ENCODE measurements at regions not wholly inside any gene's neighbourhood (a gene's known extent, or its start where the extent isn't known, plus 50 kb on each side); places are given as distances from the start of the nearest gene placed in this dataset.

DNA sequence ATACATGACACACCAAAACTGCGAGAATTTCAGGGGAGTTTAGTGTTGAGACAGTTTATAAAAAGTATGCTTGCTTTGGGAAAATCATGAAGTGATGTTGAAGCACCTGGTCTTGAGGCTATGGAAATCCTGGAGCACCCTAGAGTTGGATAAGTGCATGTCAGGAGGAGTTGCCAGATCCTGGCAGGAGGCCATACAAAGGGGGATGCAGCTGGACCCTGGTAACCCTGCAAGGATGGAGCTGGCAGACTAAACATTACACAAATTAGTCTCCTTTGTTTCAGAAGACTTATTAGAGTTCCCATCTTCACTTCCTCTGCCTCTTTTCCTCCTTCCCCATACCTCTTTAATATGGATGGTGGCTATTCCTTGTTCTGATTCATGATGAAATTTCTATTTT, 907.0 kb downstream of the BCL11B start:
- no peak for DNase-seq (ENCODE audit: low read depth in 2 of 2)

GRCh38 chr14:98366429-98366828, 905.6 kb downstream of the BCL11B start:
- no peak for DNase-seq (ENCODE audit: low read depth in 2 of 2)

DNA sequence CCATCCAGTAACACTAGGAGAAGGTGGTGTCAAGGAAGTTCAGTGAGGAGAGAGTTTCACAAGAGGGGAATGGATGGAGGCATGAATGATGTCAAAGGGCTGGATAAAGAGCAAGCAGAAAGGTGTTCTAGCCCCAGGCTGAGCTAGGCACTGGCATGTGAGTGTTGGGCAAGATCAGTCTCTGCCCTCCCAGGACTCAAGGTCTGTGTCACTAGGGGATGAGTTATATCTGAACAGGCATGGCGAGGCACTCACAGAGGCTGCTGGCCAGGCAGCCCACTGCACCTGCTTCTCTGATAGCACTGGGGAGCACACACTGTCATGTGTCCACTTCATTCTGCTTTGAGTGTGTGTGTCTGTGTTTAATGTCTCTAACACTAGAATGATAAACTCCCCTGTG, 903.8 kb downstream of the BCL11B start:
- no peak for DNase-seq (ENCODE audit: low read depth in 2 of 2)

- no peak for DNase-seq (ENCODE audit: low read depth in 2 of 2)
Observed at GRCh38 chr14:98368916-98369315, 903.1 kb downstream of the BCL11B start.

DNA sequence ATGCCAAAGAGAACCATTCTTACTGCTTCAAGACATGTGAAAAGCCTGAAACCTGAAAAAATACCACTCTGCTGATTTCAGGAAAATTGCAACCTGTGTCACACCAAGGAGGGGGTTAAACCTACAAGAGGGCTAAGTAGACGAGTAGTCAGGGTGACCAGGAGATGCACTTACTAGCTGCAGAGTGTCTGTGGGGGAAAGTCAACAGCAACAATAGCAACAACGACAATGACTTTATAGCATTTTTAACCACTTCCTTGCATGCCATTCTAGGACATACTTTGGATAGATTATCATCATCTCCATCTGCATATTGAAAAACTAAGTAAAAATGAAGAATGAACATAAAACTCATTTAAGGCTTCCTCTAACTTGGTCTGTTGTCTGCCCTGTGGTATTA, 902.7 kb downstream of the BCL11B start:
- no peak for DNase-seq (ENCODE audit: low read depth in 2 of 2)

GRCh38 chr14:98370352-98370751, 901.6 kb downstream of the BCL11B start:
- no peak for DNase-seq (ENCODE audit: low read depth in 2 of 2)

DNA sequence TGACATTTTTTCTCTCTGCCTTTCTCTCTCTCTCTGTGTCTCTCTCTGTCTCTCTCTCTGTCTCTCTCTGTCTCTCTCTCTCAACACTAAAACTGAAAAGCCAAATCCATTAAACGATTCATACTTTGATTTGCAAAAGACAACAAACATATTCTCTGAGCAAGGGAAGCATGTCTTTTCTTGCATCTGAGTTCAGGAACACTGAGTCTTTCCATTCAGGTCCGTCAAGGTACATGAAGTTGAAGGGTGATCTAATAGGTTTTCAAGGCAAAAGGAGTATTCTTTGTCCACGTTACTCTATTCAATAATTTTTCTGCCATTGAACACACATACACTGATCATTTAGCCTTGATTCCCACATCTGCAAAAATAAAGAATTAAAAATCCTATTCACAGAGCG, 900.9 kb downstream of the BCL11B start:
- DNase-seq (ENCODE audit: low read depth in 2 of 2), result no peak

DNA sequence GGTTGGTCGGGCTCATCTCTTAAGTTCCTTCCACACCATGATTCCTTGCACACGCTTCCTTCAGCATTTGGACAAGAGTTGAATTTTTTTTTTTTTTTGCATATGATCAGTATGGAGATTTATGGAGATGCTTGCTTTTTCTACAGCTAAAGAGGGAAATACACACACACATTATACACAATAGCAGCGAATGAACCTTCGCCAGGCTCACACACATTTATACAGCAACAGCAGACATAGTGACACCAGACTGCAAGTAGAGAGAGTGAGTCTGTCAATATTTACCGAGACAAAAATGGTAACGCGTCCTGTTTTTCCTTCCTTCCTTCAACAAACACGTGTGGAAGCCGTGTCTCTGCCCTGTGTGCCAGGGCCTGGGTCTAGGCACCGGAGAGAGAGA, 897.9 kb downstream of the BCL11B start:
- DNase-seq (ENCODE audit: low read depth in 2 of 2), result no peak

DNA sequence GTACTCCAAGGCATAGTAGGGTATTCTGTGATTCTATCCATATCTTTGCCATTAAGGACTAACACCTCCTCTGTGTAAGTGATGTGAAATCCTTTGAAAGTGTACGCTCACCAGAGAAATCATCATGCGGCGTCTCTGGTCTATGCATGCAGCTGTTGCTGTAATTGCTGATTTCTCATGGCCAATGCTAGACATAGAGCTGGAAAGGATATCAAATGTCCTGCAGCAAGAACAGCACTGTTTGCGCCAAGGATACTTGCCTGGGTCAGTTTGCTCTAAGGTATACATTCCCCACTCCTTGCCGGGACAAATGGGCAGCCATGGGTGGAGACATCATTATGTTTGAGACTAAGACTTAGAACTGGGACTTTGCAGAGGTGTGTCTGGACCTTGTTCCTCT, 896.4 kb downstream of the BCL11B start:
- no peak for DNase-seq (ENCODE audit: low read depth in 2 of 2)

- no peak for DNase-seq (ENCODE audit: low read depth in 2 of 2)
Observed at GRCh38 chr14:98379830-98380229, 892.2 kb downstream of the BCL11B start.

GRCh38 chr14:98382662-98383061, 889.3 kb downstream of the BCL11B start:
- DNase-seq (ENCODE audit: low read depth in 2 of 2), result no peak

- no peak for DNase-seq (ENCODE audit: low read depth in 2 of 2)
Observed at GRCh38 chr14:98385851-98386250, 886.1 kb downstream of the BCL11B start.

DNA sequence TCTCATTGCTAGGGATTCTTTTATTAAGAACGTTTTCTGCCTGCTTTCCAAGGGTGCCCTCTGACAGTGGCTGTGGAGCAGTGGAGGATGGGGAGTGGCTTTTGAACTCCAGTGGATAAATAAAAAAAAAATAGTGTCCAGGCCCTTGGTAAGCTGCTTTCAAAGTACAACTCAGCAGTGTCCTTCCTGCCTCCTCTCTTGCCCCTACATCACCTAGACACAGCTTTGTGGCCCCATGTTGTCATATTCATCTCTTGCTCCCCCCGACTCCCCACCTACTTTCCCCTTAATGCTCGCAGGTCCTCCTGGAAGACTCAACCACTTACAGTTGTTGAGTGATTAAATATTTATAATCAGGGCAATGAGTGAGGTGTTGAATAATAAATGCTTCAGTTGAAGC, 880.9 kb downstream of the BCL11B start:
- no peak for DNase-seq (ENCODE audit: low read depth in 2 of 2)

GRCh38 chr14:98393527-98393926, 878.5 kb downstream of the BCL11B start:
- DNase-seq (ENCODE audit: low read depth in 2 of 2), result no peak

GRCh38 chr14:98404811-98405210, 867.2 kb downstream of the BCL11B start:
- no peak for DNase-seq (ENCODE audit: low read depth in 2 of 2)

- no peak for DNase-seq (ENCODE audit: low read depth in 2 of 2)
Observed at GRCh38 chr14:98408024-98408555, 863.9 kb downstream of the BCL11B start.

- no peak for DNase-seq (ENCODE audit: low read depth in 2 of 2)
Observed at GRCh38 chr14:98408713-98409112, 863.3 kb downstream of the BCL11B start.

DNA sequence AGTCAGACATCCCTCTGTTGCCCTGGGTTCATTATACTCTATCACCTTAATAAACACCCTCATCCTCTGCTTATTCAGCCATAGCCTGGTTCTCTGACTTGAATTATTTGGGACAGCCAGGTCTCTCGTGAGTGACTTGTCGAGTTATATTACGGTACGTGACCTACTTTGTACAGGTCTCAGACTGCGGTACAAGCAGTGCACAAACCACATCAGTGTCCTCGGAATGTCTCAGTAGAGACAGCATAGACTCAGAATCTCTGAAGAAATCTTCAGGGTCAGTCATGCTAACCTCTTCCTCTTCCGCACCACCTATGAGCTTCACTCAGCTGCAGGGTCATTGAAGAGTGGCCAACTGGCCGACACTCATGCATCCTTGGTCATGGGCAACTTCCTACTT, 860.8 kb downstream of the BCL11B start:
- DNase-seq (ENCODE audit: low read depth in 2 of 2), result no peak

GRCh38 chr14:98412431-98412830, 859.6 kb downstream of the BCL11B start:
- DNase-seq (ENCODE audit: low read depth in 2 of 2), result no peak

GRCh38 chr14:98415766-98416165, 856.2 kb downstream of the BCL11B start:
- no peak for DNase-seq (ENCODE audit: low read depth in 2 of 2)

DNA sequence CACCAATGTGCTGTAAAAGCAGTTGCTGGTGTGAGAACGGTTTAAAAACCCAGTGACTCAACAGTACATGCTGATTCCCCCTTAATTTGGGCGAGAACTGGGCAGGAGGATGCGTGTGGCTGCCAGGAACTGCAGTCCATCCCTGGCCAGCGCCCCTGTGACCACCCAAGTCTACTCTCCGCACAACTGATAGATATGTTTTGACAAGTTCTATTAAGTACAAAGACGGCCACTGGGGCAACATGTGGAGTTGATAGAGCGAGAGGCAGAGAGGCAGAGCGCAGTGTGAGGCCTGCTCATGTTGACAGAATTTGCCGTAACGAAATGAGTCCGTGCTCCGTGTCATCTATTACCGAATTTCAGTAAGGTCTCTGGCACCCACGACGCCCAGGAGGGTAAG, 855.0 kb downstream of the BCL11B start:
- DNase-seq (ENCODE audit: low read depth in 2 of 2), result no peak

DNA sequence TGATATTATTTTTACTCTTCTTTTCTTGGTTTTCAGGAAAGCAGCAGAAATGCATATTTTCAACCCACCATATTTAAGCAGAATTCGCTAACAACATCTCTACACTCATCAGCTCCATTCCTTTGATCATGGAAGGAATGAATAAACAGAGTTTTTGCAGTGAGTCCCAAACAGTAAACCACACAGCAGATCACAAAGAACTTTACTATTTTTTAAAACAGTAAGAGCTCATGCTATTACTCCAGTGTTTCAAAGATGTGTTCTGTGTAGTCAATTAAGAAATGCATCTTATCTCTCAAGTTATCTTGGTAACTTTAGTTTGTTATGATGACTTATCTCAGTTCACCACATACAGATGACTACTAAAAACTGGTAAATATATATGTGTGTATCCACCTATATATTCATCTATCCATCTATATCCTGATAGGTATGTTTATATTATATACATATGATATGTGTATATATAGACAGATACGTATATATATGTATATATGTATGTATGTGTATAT, 843.5 kb downstream of the BCL11B start:
- DNase-seq (ENCODE audit: low read depth in 2 of 2), result no peak

DNA sequence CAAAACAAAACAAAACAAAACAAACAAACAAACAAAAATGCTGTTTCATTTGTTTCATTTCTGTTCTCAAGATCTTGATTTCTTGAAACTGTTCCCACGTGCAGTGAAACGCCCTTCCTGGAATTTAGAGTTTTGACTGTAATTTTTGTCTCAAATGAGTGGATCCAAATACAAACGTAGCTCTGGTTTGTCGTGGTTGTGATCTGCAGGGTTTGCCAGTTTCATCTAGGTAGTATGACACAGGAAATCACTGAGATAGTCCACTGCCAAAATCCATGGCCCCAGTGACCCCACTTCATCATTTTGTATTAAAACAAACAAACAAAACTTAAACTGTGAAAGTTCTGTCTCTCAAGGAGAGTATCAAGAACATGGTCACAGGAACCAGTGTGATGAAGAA, 838.6 kb downstream of the BCL11B start:
- no peak for DNase-seq (ENCODE audit: low read depth in 2 of 2)

GRCh38 chr14:98437113-98437512, 834.9 kb downstream of the BCL11B start:
- no peak for DNase-seq (ENCODE audit: low read depth in 2 of 2)

All from activated CD4-positive, alpha-beta T cell treated with anti-CD3 and anti-CD28 coated beads for 24 hours (primary cell).